NB4 (cell line): ENCODE measurements at regions not wholly inside any gene's neighbourhood (a gene's known extent, or its start where the extent isn't known, plus 50 kb on each side); places are given as distances from the start of the nearest gene placed in this dataset.
"Not testable (repeated sequence)": the region's sequence is repeated elsewhere in the genome, so short reads cannot be mapped to it uniquely, and the experiment has no call there.

Experiments
- DNase-seq: peaks from one replicate; pipeline ENCODE4 v3.0.0; 2010; ENCODE audit warnings: low read depth
- H3K4me3 ChIP-seq: one replicate; pipeline ENCODE4 v1.5.1; 2011; ENCODE audit warnings: mild to moderate bottlenecking, low read depth, low read length, moderate library complexity
- CTCF ChIP-seq: IDR thresholded peaks from one replicate; pipeline ENCODE4 v1.5.1; 2012; ENCODE audit warnings: low read depth, low read length
- MAX ChIP-seq: IDR thresholded peaks from 2 replicates; pipeline ENCODE4 v1.6.1; 2011; ENCODE audit warnings: low read depth, low read length
- MYC ChIP-seq: IDR thresholded peaks from 2 replicates; pipeline ENCODE4 v1.6.1; 2011; ENCODE audit warnings: low read depth, low read length
- POLR2A ChIP-seq: IDR thresholded peaks from 2 replicates; pipeline ENCODE4 v1.6.1; 2011; ENCODE audit warnings: mild to moderate bottlenecking; ENCODE audit not compliant: insufficient read length; ENCODE audit errors: extremely low read depth

GRCh38 chr5:53298841-53299240 is 181.6 kb upstream of the FST start:
- DNase-seq: no peak
- H3K4me3 ChIP-seq: no peak overlapping the region
- TF ChIP-seq MAX (no peak), POLR2A (no peak), CTCF (no peak), MYC (no peak)

GRCh38 chr5:53302529-53302928 is 177.9 kb upstream of the FST start:
- H3K4me3 ChIP-seq: no peak overlapping the region
- DNase-seq: no peak
- TF ChIP-seq CTCF (no peak), MAX (no peak), MYC (no peak), POLR2A (no peak)

- DNase-seq: no peak
- no peak overlapping the region for H3K4me3 ChIP-seq
- no peak for TF ChIP-seq CTCF
- no peak for TF ChIP-seq POLR2A
- no peak for TF ChIP-seq MAX
- TF ChIP-seq MYC: no peak
Measured at GRCh38 chr5:53303105-53303504, 177.3 kb upstream of the FST start.

- not testable (repeated sequence) for H3K4me3 ChIP-seq, DNase-seq
Measured at GRCh38 chr5:53305316-53305715, 175.1 kb upstream of the FST start.

- no peak for DNase-seq
- no peak for TF ChIP-seq MAX
- no peak for TF ChIP-seq CTCF
- TF ChIP-seq POLR2A: no peak
- no peak for TF ChIP-seq MYC
- H3K4me3 ChIP-seq: no peak overlapping the region
Measured at GRCh38 chr5:53309653-53310052, 170.8 kb upstream of the FST start.

GRCh38 chr5:53311681-53312080 is 168.7 kb upstream of the FST start:
- no peak for TF ChIP-seq CTCF
- no peak for DNase-seq
- H3K4me3 ChIP-seq: no peak overlapping the region

- DNase-seq: no peak
- H3K4me3 ChIP-seq: no peak overlapping the region
- TF ChIP-seq MYC (no peak), CTCF (no peak), POLR2A (no peak), MAX (no peak)
Measured at GRCh38 chr5:53313145-53313544, 167.3 kb upstream of the FST start.
